ENCODE measurements at regions not wholly inside any gene's neighbourhood (a gene's known extent, or its start where the extent isn't known, plus 50 kb on each side); places are given as distances from the start of the nearest gene placed in this dataset.

DNA sequence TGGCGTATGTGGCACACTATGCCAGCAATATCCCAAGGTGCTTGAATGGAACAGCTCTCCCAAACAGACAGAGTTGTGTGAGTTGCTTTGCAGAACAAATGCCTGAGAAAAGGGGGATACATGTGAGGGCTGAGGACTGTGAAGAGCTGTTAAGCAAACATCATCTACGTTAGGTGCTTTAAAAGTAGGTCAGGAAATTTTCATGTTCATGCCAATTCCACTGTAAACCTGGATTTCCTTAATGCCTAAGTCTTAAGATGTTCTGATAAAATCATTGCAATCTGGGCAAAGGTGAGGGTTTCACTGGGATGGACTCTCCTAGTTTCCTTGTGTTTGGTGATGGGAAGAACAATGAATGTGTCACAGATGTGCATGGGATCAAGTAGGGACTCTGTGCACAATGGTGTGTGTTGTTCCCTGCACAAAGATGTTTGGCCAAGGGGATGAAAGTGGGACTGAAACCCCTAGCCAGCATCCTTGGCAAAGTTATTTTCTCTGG lies 227.9 kb downstream of the KTN1 start:
- TF ChIP-seq POLR2AphosphoS5 (IDR thresholded peaks at IDR 0.05; ENCODE audit: insufficient read depth, low read depth, low read length) (no peak), EZH2 (IDR thresholded peaks at IDR 0.05; ENCODE audit: borderline replicate concordance, low read depth, low read length, severe bottlenecking) (no peak), JUN (IDR thresholded peaks at IDR 0.05; ENCODE audit: borderline replicate concordance, insufficient read depth, insufficient read length, low read depth) (no peak), POLR2A (IDR thresholded peaks at IDR 0.05; ENCODE audit: low read depth, low read length) (no peak), FOS (IDR thresholded peaks at IDR 0.05; ENCODE audit: borderline replicate concordance, insufficient read depth, low read length) (no peak), MYC (IDR thresholded peaks at IDR 0.05; ENCODE audit: low read depth, low read length) (no peak), GATA2 (IDR thresholded peaks at IDR 0.05; ENCODE audit: insufficient read depth, insufficient read length, low read depth, low read length) (no peak)
- TF ChIP-seq, protein P1, sequence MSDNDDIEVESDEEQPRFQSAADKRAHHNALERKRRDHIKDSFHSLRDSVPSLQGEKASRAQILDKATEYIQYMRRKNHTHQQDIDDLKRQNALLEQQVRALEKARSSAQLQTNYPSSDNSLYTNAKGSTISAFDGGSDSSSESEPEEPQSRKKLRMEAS (IDR thresholded peaks at IDR 0.05; ENCODE audit: insufficient read depth, insufficient read length), result no peak
- TF ChIP-seq, protein P2, sequence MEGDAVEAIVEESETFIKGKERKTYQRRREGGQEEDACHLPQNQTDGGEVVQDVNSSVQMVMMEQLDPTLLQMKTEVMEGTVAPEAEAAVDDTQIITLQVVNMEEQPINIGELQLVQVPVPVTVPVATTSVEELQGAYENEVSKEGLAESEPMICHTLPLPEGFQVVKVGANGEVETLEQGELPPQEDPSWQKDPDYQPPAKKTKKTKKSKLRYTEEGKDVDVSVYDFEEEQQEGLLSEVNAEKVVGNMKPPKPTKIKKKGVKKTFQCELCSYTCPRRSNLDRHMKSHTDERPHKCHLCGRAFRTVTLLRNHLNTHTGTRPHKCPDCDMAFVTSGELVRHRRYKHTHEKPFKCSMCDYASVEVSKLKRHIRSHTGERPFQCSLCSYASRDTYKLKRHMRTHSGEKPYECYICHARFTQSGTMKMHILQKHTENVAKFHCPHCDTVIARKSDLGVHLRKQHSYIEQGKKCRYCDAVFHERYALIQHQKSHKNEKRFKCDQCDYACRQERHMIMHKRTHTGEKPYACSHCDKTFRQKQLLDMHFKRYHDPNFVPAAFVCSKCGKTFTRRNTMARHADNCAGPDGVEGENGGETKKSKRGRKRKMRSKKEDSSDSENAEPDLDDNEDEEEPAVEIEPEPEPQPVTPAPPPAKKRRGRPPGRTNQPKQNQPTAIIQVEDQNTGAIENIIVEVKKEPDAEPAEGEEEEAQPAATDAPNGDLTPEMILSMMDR (IDR thresholded peaks at IDR 0.05; ENCODE audit: extremely low read depth in 1 of 2, insufficient read depth in 1 of 2, low read depth in 1 of 2, low read length in 2 of 2), result no peak
